Endothelial cell of umbilical vein (primary cell): ENCODE measurements at regions not wholly inside any gene's neighbourhood (a gene's known extent, or its start where the extent isn't known, plus 50 kb on each side); places are given as distances from the start of the nearest gene placed in this dataset.

Source experiments
- CTCF ChIP-seq, 2 donors: IDR thresholded peaks; 1 replicate in 1 of 2; 2 replicates in 1 of 2; pipeline ENCODE4 v1.5.1; 2011; ENCODE audit warnings: low read length in 2 of 2, mild to moderate bottlenecking in 2 of 2, moderate library complexity in 2 of 2, control low read depth in 1 of 2, inconsistent platforms in 1 of 2, low read depth in 1 of 2; ENCODE audit not compliant: insufficient read depth in 1 of 2; ENCODE audit errors: extremely low read depth in 1 of 2
- EZH2 ChIP-seq: IDR thresholded peaks from 2 replicates; pipeline ENCODE4 v1.6.1; 2012; ENCODE audit warnings: borderline replicate concordance, low read depth, mild to moderate bottlenecking, moderate library complexity, low read length, inconsistent platforms; ENCODE audit not compliant: severe bottlenecking
- MYC ChIP-seq: IDR thresholded peaks from one replicate; pipeline ENCODE4 v1.6.1; 2011; ENCODE audit warnings: mild to moderate bottlenecking, low read depth, low read length

DNA sequence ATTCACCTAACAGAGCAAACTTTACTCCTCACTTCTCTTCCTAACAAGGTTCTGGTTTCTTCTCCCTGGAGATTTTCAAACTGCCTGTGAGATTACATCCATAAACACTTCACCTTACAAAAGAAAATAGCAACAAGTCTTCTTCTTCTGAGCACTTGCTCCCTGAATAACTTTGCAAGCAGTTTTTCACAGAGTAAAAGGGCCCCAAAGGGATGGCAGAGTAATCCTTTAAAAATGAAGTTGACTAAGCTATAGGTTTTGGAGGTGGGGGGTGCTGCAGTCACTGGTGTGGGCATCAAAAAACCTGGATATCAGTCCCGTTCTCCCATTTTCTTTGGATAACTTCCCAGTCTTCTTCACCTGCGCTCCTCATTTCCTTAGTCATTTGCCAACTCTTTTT, 484.9 kb downstream of the MIAT start:
- no peak for TF ChIP-seq CTCF (IDR thresholded peaks at IDR 0.05; ENCODE audit: extremely low read depth in 1 of 2, insufficient read depth in 1 of 2, low read depth in 1 of 2, low read length in 2 of 2)
- TF ChIP-seq MYC = no peak
- TF ChIP-seq EZH2 = no peak
